ENCODE measurements at regions not wholly inside any gene's neighbourhood (a gene's known extent, or its start where the extent isn't known, plus 50 kb on each side); places are given as distances from the start of the nearest gene placed in this dataset.

DNA sequence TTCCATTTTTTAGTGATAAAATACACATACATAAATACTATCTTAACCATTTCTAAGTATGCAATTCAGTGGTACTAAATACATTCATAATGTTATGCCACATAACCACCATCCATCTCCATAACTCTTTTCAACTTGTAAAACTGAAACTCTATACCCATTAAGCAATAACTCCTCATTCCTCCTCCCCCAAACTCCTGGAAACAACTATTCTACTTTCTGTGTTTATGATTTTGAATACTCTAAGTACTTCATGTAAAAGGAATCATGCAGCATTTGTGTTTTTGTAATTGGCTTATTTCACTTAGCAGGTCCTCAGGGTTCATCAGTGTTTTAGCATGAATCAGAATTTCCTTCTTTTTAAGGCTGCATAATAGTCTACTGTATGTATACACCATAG, 131.8 kb downstream of the TES start:
- no peak overlapping the region for H3K4me3 ChIP-seq (ENCODE audit: low read length in 3 of 3)
- TF ChIP-seq, protein P1, sequence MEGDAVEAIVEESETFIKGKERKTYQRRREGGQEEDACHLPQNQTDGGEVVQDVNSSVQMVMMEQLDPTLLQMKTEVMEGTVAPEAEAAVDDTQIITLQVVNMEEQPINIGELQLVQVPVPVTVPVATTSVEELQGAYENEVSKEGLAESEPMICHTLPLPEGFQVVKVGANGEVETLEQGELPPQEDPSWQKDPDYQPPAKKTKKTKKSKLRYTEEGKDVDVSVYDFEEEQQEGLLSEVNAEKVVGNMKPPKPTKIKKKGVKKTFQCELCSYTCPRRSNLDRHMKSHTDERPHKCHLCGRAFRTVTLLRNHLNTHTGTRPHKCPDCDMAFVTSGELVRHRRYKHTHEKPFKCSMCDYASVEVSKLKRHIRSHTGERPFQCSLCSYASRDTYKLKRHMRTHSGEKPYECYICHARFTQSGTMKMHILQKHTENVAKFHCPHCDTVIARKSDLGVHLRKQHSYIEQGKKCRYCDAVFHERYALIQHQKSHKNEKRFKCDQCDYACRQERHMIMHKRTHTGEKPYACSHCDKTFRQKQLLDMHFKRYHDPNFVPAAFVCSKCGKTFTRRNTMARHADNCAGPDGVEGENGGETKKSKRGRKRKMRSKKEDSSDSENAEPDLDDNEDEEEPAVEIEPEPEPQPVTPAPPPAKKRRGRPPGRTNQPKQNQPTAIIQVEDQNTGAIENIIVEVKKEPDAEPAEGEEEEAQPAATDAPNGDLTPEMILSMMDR (IDR thresholded peaks at IDR 0.05; ENCODE audit: borderline replicate concordance, extremely low read depth, insufficient read depth): no peak
- no peaks in the 10 kb centered on the region for H3K4me1 ChIP-seq (ENCODE audit: control insufficient read depth in 2 of 3, insufficient read depth in 2 of 3, low read depth in 1 of 3, low read length in 3 of 3)
- FAIRE-seq (no peak), DNase-seq (no peak)
- H3K27me3 ChIP-seq (ENCODE audit: control insufficient read depth, insufficient read depth, low read length): no peaks in the 10 kb centered on the region
- H3K36me3 ChIP-seq (ENCODE audit: control insufficient read depth in 2 of 3, insufficient read depth in 3 of 3, low read length in 3 of 3): no peaks in the 10 kb centered on the region
- H3K9ac ChIP-seq (ENCODE audit: low read length in 3 of 3): no peak overlapping the region
- H3K9me3 ChIP-seq (ENCODE audit: control insufficient read depth in 2 of 3, insufficient read depth in 1 of 3, low read length in 3 of 3): no peaks in the 10 kb centered on the region
- intact Hi-C loops (cut with DNase I): no loop called here
- no peak overlapping the region for H3K27ac ChIP-seq (ENCODE audit: low read depth in 2 of 2, low read length in 2 of 2)

DNA sequence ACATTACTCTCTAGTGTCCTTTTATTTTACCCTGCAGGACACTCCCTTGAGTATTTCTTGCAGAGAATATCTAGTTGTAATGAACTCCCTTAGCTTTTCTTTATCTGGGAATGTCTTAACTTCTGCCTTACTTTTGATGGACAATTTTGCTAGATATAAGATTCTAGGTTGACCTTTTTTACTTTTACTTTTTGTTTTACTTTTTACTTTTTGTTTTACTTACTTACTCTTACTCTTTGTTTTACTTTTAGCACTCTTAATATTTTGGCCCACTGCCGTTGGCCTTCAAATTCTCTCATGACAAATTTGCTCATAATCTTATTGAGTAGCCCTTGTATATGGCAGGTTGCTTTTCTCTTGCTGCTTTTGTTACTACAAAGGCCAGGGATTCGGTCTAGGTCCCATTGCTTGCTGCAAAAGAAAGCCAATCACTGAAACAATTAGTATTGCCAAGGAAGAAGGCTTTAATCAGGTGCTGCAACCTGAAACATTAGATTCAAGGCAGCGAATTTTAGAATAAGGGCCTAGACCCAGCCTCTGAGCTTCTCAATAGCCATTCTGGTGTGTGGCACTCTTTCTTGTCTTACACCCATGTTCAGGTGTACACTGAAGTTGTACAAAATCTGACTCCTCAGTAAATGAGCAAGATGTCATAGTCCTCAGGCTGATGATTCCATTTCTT, 137.0 kb downstream of the TES start:
- no peak overlapping the region for H3K9ac ChIP-seq (ENCODE audit: low read length in 3 of 3)
- no peaks in the 10 kb centered on the region for H3K36me3 ChIP-seq (ENCODE audit: control insufficient read depth in 2 of 3, insufficient read depth in 3 of 3, low read length in 3 of 3)
- H3K4me1 ChIP-seq (ENCODE audit: control insufficient read depth in 2 of 3, insufficient read depth in 2 of 3, low read depth in 1 of 3, low read length in 3 of 3): no peaks in the 10 kb centered on the region
- TF ChIP-seq, protein P1 (IDR thresholded peaks at IDR 0.05; ENCODE audit: borderline replicate concordance, extremely low read depth, insufficient read depth): no peak
- H3K9me3 ChIP-seq (ENCODE audit: control insufficient read depth in 2 of 3, insufficient read depth in 1 of 3, low read length in 3 of 3): no peaks in the 10 kb centered on the region
- DNase-seq (no peak), FAIRE-seq (no peak)
- H3K27me3 ChIP-seq (ENCODE audit: control insufficient read depth, insufficient read depth, low read length): no peaks in the 10 kb centered on the region
- no peak overlapping the region for H3K27ac ChIP-seq (ENCODE audit: low read depth in 2 of 2, low read length in 2 of 2)
- intact Hi-C loops (cut with DNase I): no loop called here
- no peak overlapping the region for H3K4me3 ChIP-seq (ENCODE audit: low read length in 3 of 3)

DNA sequence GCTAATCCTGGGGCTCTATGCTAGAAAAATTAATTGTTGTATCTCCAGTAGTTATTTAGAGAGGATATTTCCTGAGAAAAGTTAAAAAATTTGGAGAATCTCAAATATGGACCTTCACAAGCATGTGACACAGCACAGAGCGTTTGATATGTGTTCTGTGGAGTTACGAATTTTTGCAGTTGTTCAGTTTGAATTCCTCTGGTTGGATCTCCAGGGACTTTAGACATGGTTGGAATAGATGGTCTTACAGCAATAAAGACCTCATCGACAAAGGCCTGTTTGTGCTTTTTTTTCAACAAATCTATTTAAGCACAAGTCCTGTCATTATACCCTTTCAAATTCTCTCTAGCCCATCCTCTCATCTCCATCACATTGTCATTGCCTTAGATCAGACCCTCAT, 138.0 kb downstream of the TES start:
- FAIRE-seq: no peak
- intact Hi-C loops (cut with DNase I): no loop called here
- Histone ChIP-seq H3K27me3 (ENCODE audit: control insufficient read depth, insufficient read depth, low read length) (no peaks in the 10 kb centered on the region), H3K27ac (ENCODE audit: low read depth in 2 of 2, low read length in 2 of 2) (no peak overlapping the region), H3K9ac (ENCODE audit: low read length in 3 of 3) (no peak overlapping the region), H3K36me3 (ENCODE audit: control insufficient read depth in 2 of 3, insufficient read depth in 3 of 3, low read length in 3 of 3) (no peaks in the 10 kb centered on the region), H3K9me3 (ENCODE audit: control insufficient read depth in 2 of 3, insufficient read depth in 1 of 3, low read length in 3 of 3) (no peaks in the 10 kb centered on the region), H3K4me3 (ENCODE audit: low read length in 3 of 3) (no peak overlapping the region), H3K4me1 (ENCODE audit: control insufficient read depth in 2 of 3, insufficient read depth in 2 of 3, low read depth in 1 of 3, low read length in 3 of 3) (no peaks in the 10 kb centered on the region)
- TF ChIP-seq, protein P1 (IDR thresholded peaks at IDR 0.05; ENCODE audit: borderline replicate concordance, extremely low read depth, insufficient read depth): no peak
- no peak for DNase-seq

DNA sequence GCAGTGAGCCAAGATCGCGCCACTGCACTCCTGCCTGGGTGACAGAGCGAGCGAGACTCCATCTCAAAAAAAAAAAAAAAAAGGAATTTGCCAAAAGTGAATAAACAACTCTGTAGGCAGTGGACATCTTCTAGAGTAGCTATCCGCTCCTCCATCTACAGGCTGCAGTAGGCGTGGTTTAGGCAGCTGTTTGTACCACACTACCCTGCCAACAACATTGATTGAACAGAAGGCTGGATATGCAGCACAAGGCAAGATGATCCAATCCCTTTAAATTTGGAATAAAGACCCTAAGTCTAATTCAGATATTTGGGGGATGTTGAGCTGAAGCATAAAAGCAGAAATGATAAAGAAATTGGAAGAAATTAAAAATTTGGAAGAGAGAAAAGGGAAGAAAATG, 141.6 kb downstream of the TES start:
- H3K27ac ChIP-seq (ENCODE audit: low read depth in 2 of 2, low read length in 2 of 2): no peak overlapping the region
- intact Hi-C loops (cut with DNase I): no loop called here
- no peak overlapping the region for H3K4me3 ChIP-seq (ENCODE audit: low read length in 3 of 3)
- no peak overlapping the region for H3K9ac ChIP-seq (ENCODE audit: low read length in 3 of 3)
- peaks cover 0 to 4% (median under 1%) of the 10 kb centered on the region in 3 donors for H3K4me1 ChIP-seq (ENCODE audit: control insufficient read depth in 2 of 3, insufficient read depth in 2 of 3, low read depth in 1 of 3, low read length in 3 of 3)
- no peaks in the 10 kb centered on the region for H3K36me3 ChIP-seq (ENCODE audit: control insufficient read depth in 2 of 3, insufficient read depth in 3 of 3, low read length in 3 of 3)
- H3K9me3 ChIP-seq (ENCODE audit: control insufficient read depth in 2 of 3, insufficient read depth in 1 of 3, low read length in 3 of 3): no peaks in the 10 kb centered on the region
- TF ChIP-seq, protein P1 (IDR thresholded peaks at IDR 0.05; ENCODE audit: borderline replicate concordance, extremely low read depth, insufficient read depth): no peak
- H3K27me3 ChIP-seq (ENCODE audit: control insufficient read depth, insufficient read depth, low read length): no peaks in the 10 kb centered on the region
- DNase-seq: no peak
- no peak for FAIRE-seq
